ENCODE measurements at regions not wholly inside any gene's neighbourhood (a gene's known extent, or its start where the extent isn't known, plus 50 kb on each side); places are given as distances from the start of the nearest gene placed in this dataset.

GRCh38 chr6:49097116-49097515 is 365.9 kb downstream of the MMUT start:
- no peak for DNase-seq

GRCh38 chr6:49088631-49089030 is 374.4 kb downstream of the MMUT start:
- DNase-seq = no peak

- no peak for DNase-seq
Observed at GRCh38 chr6:49087369-49087768, 375.7 kb downstream of the MMUT start.

- no peak for DNase-seq
Observed at GRCh38 chr6:49082611-49083010, 380.4 kb downstream of the MMUT start.

- no peak for DNase-seq
Observed at GRCh38 chr6:49072885-49073620, 390.0 kb downstream of the MMUT start.

GRCh38 chr6:49072146-49072545 is 390.9 kb downstream of the MMUT start:
- no peak for DNase-seq

GRCh38 chr6:49070411-49070810 is 392.6 kb downstream of the MMUT start:
- DNase-seq = no peak

GRCh38 chr6:49054311-49054710 is 408.7 kb downstream of the MMUT start:
- no peak for DNase-seq

- no peak for DNase-seq
Observed at GRCh38 chr6:49052901-49053300, 410.2 kb downstream of the MMUT start.

GRCh38 chr6:49051281-49051680 is 411.8 kb downstream of the MMUT start:
- DNase-seq = no peak

- no peak for DNase-seq
Observed at GRCh38 chr6:49050584-49050983, 412.5 kb downstream of the MMUT start.

- DNase-seq = no peak
Observed at GRCh38 chr6:49038294-49038822, 424.7 kb downstream of the MMUT start.

GRCh38 chr6:49030251-49031020 is 432.6 kb downstream of the MMUT start:
- no peak for DNase-seq

GRCh38 chr6:49027644-49028043 is 435.4 kb downstream of the MMUT start:
- no peak for DNase-seq

GRCh38 chr6:49025273-49026240 is 437.5 kb downstream of the MMUT start:
- DNase-seq = no peak

- DNase-seq = no peak
Observed at GRCh38 chr6:49004801-49005200, 458.3 kb downstream of the MMUT start.

GRCh38 chr6:49003348-49003747 is 459.7 kb downstream of the MMUT start:
- no peak for DNase-seq

GRCh38 chr6:49001856-49002541 is 461.1 kb downstream of the MMUT start:
- no peak for DNase-seq

- no peak for DNase-seq
Observed at GRCh38 chr6:48998574-48998973, 464.5 kb downstream of the MMUT start.

- no peak for DNase-seq
Observed at GRCh38 chr6:48996461-48997119, 466.5 kb downstream of the MMUT start.

GRCh38 chr6:48994811-48995210 is 468.2 kb downstream of the MMUT start:
- DNase-seq = no peak

- no peak for DNase-seq
Observed at GRCh38 chr6:48990739-48991138, 472.3 kb downstream of the MMUT start.

Data from NCI-H510A (cell line).